ENCODE measurements at regions not wholly inside any gene's neighbourhood (a gene's known extent, or its start where the extent isn't known, plus 50 kb on each side); places are given as distances from the start of the nearest gene placed in this dataset.

DNA sequence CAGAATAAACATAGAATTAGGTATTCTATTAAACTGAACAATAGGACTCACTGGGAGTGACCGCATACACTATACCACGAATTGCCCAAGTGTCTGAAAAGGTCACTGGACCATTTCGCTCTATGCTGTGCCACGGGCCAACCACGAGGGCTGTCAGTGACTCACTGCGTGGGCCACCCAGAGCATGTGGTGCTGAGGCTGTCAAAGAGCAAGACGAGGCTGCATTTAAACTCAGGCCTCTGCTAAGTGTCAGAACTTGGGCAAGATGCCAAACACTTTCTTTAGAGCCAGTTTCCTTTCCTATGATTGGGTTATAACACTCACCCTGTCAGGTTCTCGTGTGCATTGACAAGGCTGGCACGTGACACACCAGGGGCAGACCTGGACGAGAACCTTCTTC lies 97.5 kb downstream of the SH3YL1 start:
- TF ChIP-seq YY1 (IDR thresholded peaks at IDR 0.05; ENCODE audit: low read depth) = no peak
- TF ChIP-seq NFIC (IDR thresholded peaks at IDR 0.05) = no peak
- no peak for TF ChIP-seq ZBTB7A (IDR thresholded peaks at IDR 0.05; ENCODE audit: low read depth)
- TF ChIP-seq EP300 (IDR thresholded peaks at IDR 0.05; ENCODE audit: borderline replicate concordance) = no peak
- TF ChIP-seq RAD21 (IDR thresholded peaks at IDR 0.05; ENCODE audit: low read depth) = no peak
- TF ChIP-seq TEAD4 (IDR thresholded peaks at IDR 0.05) = no peak
- TF ChIP-seq TAF1 (IDR thresholded peaks at IDR 0.05; ENCODE audit: low read depth) = no peak
- TF ChIP-seq EGR1 (IDR thresholded peaks at IDR 0.05) = no peak
- TF ChIP-seq, protein P1, sequence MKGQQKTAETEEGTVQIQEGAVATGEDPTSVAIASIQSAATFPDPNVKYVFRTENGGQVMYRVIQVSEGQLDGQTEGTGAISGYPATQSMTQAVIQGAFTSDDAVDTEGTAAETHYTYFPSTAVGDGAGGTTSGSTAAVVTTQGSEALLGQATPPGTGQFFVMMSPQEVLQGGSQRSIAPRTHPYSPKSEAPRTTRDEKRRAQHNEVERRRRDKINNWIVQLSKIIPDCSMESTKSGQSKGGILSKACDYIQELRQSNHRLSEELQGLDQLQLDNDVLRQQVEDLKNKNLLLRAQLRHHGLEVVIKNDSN (IDR thresholded peaks at IDR 0.05) = no peak

DNA sequence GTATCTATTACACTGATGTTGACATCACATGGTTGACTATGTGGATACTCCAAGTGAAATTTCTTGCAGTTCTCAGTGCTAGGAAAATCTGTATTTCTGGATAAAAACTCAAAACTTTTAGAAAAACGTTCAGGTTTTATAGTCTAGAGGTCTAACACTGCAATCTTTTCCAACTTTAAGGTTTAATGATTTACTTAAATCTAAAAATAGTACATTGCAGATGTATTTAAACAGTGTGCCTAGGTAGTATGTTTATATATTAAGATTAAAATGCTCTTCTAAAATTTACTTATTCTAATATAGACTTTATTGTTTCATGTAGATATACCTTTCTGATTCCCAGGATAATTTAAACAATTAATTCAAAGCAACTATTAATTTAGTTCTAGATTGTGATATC lies 98.3 kb downstream of the SH3YL1 start:
- no peak for TF ChIP-seq EGR1 (IDR thresholded peaks at IDR 0.05)
- no peak for TF ChIP-seq EP300 (IDR thresholded peaks at IDR 0.05; ENCODE audit: borderline replicate concordance)
- TF ChIP-seq TAF1 (IDR thresholded peaks at IDR 0.05; ENCODE audit: low read depth) = no peak
- no peak for TF ChIP-seq ZBTB7A (IDR thresholded peaks at IDR 0.05; ENCODE audit: low read depth)
- no peak for TF ChIP-seq FOXM1 (IDR thresholded peaks at IDR 0.05; ENCODE audit: borderline replicate concordance, low read depth)
- no peak for TF ChIP-seq RAD21 (IDR thresholded peaks at IDR 0.05; ENCODE audit: low read depth)
- no peak for TF ChIP-seq NFIC (IDR thresholded peaks at IDR 0.05)
- TF ChIP-seq, protein P2, sequence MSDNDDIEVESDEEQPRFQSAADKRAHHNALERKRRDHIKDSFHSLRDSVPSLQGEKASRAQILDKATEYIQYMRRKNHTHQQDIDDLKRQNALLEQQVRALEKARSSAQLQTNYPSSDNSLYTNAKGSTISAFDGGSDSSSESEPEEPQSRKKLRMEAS (IDR thresholded peaks at IDR 0.05) = no peak
- TF ChIP-seq, protein P3, sequence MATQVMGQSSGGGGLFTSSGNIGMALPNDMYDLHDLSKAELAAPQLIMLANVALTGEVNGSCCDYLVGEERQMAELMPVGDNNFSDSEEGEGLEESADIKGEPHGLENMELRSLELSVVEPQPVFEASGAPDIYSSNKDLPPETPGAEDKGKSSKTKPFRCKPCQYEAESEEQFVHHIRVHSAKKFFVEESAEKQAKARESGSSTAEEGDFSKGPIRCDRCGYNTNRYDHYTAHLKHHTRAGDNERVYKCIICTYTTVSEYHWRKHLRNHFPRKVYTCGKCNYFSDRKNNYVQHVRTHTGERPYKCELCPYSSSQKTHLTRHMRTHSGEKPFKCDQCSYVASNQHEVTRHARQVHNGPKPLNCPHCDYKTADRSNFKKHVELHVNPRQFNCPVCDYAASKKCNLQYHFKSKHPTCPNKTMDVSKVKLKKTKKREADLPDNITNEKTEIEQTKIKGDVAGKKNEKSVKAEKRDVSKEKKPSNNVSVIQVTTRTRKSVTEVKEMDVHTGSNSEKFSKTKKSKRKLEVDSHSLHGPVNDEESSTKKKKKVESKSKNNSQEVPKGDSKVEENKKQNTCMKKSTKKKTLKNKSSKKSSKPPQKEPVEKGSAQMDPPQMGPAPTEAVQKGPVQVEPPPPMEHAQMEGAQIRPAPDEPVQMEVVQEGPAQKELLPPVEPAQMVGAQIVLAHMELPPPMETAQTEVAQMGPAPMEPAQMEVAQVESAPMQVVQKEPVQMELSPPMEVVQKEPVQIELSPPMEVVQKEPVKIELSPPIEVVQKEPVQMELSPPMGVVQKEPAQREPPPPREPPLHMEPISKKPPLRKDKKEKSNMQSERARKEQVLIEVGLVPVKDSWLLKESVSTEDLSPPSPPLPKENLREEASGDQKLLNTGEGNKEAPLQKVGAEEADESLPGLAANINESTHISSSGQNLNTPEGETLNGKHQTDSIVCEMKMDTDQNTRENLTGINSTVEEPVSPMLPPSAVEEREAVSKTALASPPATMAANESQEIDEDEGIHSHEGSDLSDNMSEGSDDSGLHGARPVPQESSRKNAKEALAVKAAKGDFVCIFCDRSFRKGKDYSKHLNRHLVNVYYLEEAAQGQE (IDR thresholded peaks at IDR 0.05; ENCODE audit: low read depth) = no peak
- TF ChIP-seq YY1 (IDR thresholded peaks at IDR 0.05; ENCODE audit: low read depth) = no peak
- TF ChIP-seq CREB1 (IDR thresholded peaks at IDR 0.05; ENCODE audit: low read depth) = no peak
- TF ChIP-seq TCF12 (IDR thresholded peaks at IDR 0.05; ENCODE audit: low read depth) = no peak

DNA sequence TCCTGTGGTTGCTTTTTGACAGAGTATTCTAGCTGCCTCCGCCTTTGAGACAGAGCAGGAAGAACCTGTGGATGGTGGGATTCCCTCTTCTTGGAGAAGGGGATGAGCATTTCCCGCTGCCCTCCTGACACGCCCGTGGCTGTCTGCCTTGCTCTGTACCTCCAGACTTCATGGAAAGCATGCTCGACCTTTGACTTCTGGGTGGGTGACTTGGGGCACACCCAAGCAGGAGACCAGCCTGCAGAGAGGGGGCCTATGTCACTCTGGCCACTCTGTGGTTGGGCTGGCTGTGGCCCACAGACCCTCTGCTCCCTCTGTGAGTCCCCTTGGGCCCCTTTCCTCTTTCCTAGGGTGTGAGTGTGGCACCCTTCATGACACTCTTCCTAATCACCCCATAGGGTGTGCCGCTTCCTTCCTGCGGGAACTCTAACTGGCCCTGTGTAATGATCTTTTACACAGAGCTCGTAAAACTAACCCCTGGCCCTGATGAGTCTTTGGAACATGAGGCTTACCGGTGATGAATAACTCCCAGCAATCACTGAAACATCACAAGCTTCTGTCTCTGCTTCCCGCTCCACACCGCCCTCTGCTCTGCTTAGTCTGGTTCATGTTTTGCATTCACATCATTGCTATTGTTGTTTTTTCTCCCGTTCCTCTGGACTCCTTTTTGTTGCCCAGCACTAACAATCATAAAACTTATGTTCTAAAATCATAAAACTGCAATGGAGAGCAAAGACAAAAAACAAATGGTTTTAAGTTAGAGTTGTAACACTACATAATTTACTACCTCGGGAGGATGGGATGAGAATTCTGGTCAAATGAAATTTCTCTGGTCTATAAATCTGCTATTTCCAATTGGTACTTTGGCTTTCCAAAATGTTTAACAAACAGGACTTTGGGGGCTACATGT lies 101.1 kb downstream of the SH3YL1 start:
- TF ChIP-seq EGR1 (IDR thresholded peaks at IDR 0.05) = no peak
- TF ChIP-seq NFIC (IDR thresholded peaks at IDR 0.05) = no peak
- TF ChIP-seq TEAD4 (IDR thresholded peaks at IDR 0.05) = no peak
- TF ChIP-seq, protein P3 (IDR thresholded peaks at IDR 0.05; ENCODE audit: low read depth) = no peak
- TF ChIP-seq, protein P2 (IDR thresholded peaks at IDR 0.05) = no peak
- TF ChIP-seq ZBTB7A (IDR thresholded peaks at IDR 0.05; ENCODE audit: low read depth) = no peak
- TF ChIP-seq, protein P1 (IDR thresholded peaks at IDR 0.05) = no peak
- no peak for TF ChIP-seq CEBPB (IDR thresholded peaks at IDR 0.05)
- TF ChIP-seq EP300 (IDR thresholded peaks at IDR 0.05; ENCODE audit: borderline replicate concordance) = no peak
- no peak for TF ChIP-seq FOXM1 (IDR thresholded peaks at IDR 0.05; ENCODE audit: borderline replicate concordance, low read depth)

DNA sequence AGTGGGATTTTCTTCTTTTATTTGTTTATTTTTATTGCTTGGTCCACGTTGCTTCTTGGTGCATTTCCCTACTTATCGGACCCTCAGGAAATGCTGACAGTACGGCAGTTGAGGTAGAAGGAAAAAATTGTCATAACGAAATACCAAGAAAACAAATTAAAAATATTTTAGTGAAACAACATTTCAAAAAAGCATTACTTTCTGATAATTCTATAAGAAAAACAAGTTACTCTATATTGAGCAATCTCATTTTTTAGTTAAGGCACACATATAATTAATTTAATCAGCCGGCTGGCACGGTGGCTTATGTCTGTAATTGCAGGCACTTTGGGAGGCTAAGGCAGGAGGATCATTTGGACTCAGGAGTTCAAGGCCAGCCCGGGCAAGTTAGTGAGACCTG lies 102.1 kb downstream of the SH3YL1 start:
- TF ChIP-seq TAF1 (IDR thresholded peaks at IDR 0.05; ENCODE audit: low read depth) (no peak), YY1 (IDR thresholded peaks at IDR 0.05; ENCODE audit: low read depth) (no peak), TEAD4 (IDR thresholded peaks at IDR 0.05) (no peak), TCF12 (IDR thresholded peaks at IDR 0.05; ENCODE audit: low read depth) (no peak), NFIC (IDR thresholded peaks at IDR 0.05) (no peak), EP300 (IDR thresholded peaks at IDR 0.05; ENCODE audit: borderline replicate concordance) (no peak)
- TF ChIP-seq, protein P2 (IDR thresholded peaks at IDR 0.05) = no peak

DNA sequence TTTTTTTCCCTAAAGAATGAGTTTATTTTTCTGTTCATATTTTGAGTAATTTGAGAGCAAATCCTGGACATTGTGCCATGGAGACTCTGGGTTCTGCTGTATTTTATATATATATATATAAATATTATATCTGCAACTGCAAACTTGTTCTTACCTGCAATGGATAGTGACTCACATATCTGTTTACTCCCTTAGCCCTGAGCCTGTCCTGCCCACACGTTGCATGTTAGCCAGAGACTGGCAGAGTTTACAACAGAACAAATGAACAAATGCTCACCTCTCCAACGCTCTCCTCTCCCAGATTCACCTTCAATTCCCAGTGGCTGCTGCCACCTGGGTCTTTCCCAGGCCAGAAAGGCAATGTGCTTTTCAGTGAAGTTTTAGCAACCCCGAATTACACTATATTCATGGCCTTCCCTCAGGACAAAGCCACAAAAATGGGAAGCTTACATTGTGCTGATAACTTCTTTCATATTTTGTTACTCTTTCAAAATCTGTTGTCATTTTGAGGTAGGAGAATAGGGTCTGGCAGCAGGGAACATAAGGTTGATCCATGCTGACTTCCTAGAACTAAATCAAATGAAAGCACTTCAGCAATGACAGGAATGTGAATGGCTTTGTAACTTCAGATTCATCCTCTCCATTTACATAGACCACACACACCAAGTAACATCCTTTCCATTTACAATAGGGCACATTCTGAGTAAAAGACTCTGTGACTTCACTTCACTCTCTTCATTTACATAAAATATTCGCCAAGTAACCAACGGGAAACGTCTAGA lies 105.4 kb upstream of the FAM110C start:
- TF ChIP-seq TCF12 (IDR thresholded peaks at IDR 0.05; ENCODE audit: low read depth) (no peak), YY1 (IDR thresholded peaks at IDR 0.05; ENCODE audit: low read depth) (no peak), EGR1 (IDR thresholded peaks at IDR 0.05) (no peak), TEAD4 (IDR thresholded peaks at IDR 0.05) (no peak), TAF1 (IDR thresholded peaks at IDR 0.05; ENCODE audit: low read depth) (no peak)
